SK-N-SH treated with all-trans-retinoic acid at 6 μM for 48 hours (cell line): ENCODE measurements at regions not wholly inside any gene's neighbourhood (a gene's known extent, or its start where the extent isn't known, plus 50 kb on each side); places are given as distances from the start of the nearest gene placed in this dataset.

Experiments
- ATAC-seq: fragments of 200-7000 bp; cut with Tn5 transposase; 3 replicates; pipeline ENCODE4 v1.9.1; 2020; ENCODE audit warnings: mild to moderate bottlenecking, moderate library complexity
- ARNTL ChIP-seq: fragments of 450-650 bp; formaldehyde crosslinking; IDR thresholded peaks from 2 replicates; pipeline ENCODE4 v1.5.0; 2020; ENCODE audit warnings: low read depth, mild to moderate bottlenecking, moderate library complexity, borderline replicate concordance
- BACH2 ChIP-seq: fragments of 250-450 bp; sonication (Bioruptor Pico); IDR thresholded peaks from 2 replicates; pipeline ENCODE4 v1.9.0; 2021; ENCODE audit warnings: mild to moderate bottlenecking, borderline replicate concordance
- CSDC2 ChIP-seq: fragments of 250-450 bp; sonication (Bioruptor Pico); IDR thresholded peaks from 2 replicates; pipeline ENCODE4 v1.5.0; 2020; ENCODE audit warnings: mild to moderate bottlenecking, moderate library complexity
- ESRRG ChIP-seq: fragments of 250-450 bp; sonication (Bioruptor Pico); IDR thresholded peaks from 2 replicates; pipeline ENCODE4 v1.6.1; 2021; ENCODE audit warnings: mild to moderate bottlenecking
- GLIS3 ChIP-seq: fragments of 250-450 bp; sonication (Bioruptor Pico); IDR thresholded peaks from 2 replicates; pipeline ENCODE4 v1.5.0; 2020; ENCODE audit warnings: mild to moderate bottlenecking, moderate library complexity
- ISL1 ChIP-seq: fragments of 250-450 bp; sonication (Bioruptor Pico); IDR thresholded peaks from 2 replicates; pipeline ENCODE4 v2.1.2; 2022; ENCODE audit warnings: mild to moderate bottlenecking, moderate library complexity
- OSR1 ChIP-seq: fragments of 250-450 bp; sonication (Bioruptor Pico); IDR thresholded peaks from 2 replicates; pipeline ENCODE4 v1.8.0; 2022; ENCODE audit warnings: moderate library complexity, mild to moderate bottlenecking, inconsistent platforms
- PPARA ChIP-seq: fragments of 250-450 bp; sonication (Bioruptor Pico); IDR thresholded peaks from 2 replicates; pipeline ENCODE4 v1.5.0; 2020; ENCODE audit warnings: mild to moderate bottlenecking, borderline replicate concordance
- RARB ChIP-seq: fragments of 250-450 bp; sonication (Bioruptor Pico); IDR thresholded peaks from 2 replicates; pipeline ENCODE4 v1.8.0; 2021; ENCODE audit warnings: mild to moderate bottlenecking, moderate library complexity
- SNAI2 ChIP-seq: fragments of 250-450 bp; sonication (Bioruptor Pico); IDR thresholded peaks from 2 replicates; pipeline ENCODE4 v1.5.0; 2020; ENCODE audit warnings: mild to moderate bottlenecking, moderate library complexity
- TCF4 ChIP-seq: fragments of 250-450 bp; sonication (Bioruptor Pico); IDR thresholded peaks from 2 replicates; pipeline ENCODE4 v1.8.0; 2021; ENCODE audit warnings: mild to moderate bottlenecking, moderate library complexity, borderline replicate concordance
- ZFP3 ChIP-seq: fragments of 250-450 bp; sonication (Bioruptor Pico); IDR thresholded peaks from 2 replicates; pipeline ENCODE4 v1.5.0; 2020; ENCODE audit warnings: mild to moderate bottlenecking, moderate library complexity
- ZFP30 ChIP-seq: fragments of 450-650 bp; formaldehyde crosslinking; IDR thresholded peaks from 2 replicates; pipeline ENCODE4 v1.5.0; 2022; ENCODE audit warnings: mild to moderate bottlenecking, moderate library complexity
- ZNF565 ChIP-seq: fragments of 450-650 bp; formaldehyde crosslinking; conservative IDR thresholded peaks from 2 replicates; pipeline ENCODE4 v1.5.0; 2020; ENCODE audit warnings: low read depth, mild to moderate bottlenecking, moderate library complexity
- ZNF70 ChIP-seq: fragments of 450-650 bp; formaldehyde crosslinking; IDR thresholded peaks from 2 replicates; pipeline ENCODE4 v1.5.0; 2020; ENCODE audit warnings: mild to moderate bottlenecking, moderate library complexity
- ZNF8 ChIP-seq: fragments of 450-650 bp; formaldehyde crosslinking; IDR thresholded peaks from 2 replicates; pipeline ENCODE4 v1.5.0; 2020; ENCODE audit warnings: mild to moderate bottlenecking, moderate library complexity
- TF ChIP-seq, protein P1 (sequence below): fragments of 250-450 bp; sonication (Bioruptor Pico); IDR thresholded peaks from 2 replicates; pipeline ENCODE4 v1.5.1; 2021; ENCODE audit warnings: mild to moderate bottlenecking, moderate library complexity
- TF ChIP-seq, protein P2 (sequence below): fragments of 250-450 bp; sonication (Bioruptor Pico); IDR thresholded peaks from 2 replicates; pipeline ENCODE4 v1.5.1; 2020; ENCODE audit warnings: low read depth, mild to moderate bottlenecking, moderate library complexity
- TF ChIP-seq, protein P3 (sequence below): fragments of 250-450 bp; sonication (Bioruptor Pico); IDR thresholded peaks from 2 replicates; pipeline ENCODE4 v1.8.0; 2020; ENCODE audit warnings: mild to moderate bottlenecking, moderate library complexity, borderline replicate concordance
- TF ChIP-seq, protein P4 (sequence below): fragments of 250-450 bp; sonication (Bioruptor Pico); IDR thresholded peaks from 2 replicates; pipeline ENCODE4 v1.5.0; 2020; ENCODE audit warnings: mild to moderate bottlenecking, moderate library complexity

DNA sequence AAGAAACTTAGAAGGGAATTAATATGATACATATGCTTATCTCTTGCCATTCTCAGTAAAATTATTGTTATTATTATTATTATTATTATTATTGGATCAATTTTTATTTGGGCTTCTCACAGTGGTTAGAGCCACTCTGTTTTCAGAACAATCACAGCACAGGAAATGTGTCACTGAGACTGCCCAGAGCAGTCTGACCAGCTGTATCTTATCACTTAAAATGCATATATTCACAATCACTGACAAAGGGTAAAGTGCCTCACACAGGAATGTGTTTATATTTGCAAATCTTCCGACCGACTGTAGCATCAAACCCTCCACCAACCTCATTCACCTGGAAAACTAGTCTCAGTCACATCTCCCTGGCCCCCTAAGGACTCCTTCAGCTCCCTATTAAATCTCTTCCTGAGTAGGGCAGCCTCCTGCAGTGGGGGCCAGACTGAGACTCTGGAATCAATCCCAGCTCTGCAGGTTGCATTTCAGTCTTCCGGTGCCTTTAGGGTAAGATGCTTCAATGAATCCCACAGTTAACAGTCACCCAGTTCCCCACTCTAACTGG lies 738.3 kb upstream of the SLITRK5 start:
- ATAC-seq, result no peak

DNA sequence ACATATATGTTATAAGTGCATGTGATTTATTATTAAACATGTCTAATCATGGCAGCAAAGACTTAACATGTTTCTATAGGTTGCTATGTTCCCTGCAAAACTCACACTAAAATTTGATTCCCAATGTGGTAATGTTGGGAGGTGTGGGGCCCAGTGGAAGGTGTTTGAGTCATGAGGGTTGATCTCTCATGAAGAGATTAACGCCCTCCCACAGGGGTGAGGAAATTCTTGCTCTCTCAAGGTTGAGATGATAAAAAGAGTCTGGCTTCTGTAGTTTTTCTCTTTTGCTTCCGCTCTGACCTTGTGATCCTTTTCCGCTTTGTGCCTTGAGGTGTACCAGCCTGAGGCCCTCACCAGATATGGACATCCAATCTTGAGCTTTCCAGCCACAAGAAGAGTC lies 737.5 kb upstream of the SLITRK5 start:
- no peak for TF ChIP-seq ARNTL
- no peak for TF ChIP-seq TCF4 (CRISPR knock-in tag)
- no peak for TF ChIP-seq GLIS3 (CRISPR knock-in tag)
- TF ChIP-seq ZNF70 (CRISPR knock-in tag), result no peak
- TF ChIP-seq ZFP30 (CRISPR knock-in tag), result no peak
- no peak for TF ChIP-seq CSDC2 (CRISPR knock-in tag)
- TF ChIP-seq ZNF8 (CRISPR knock-in tag), result no peak
- no peak for TF ChIP-seq SNAI2 (CRISPR knock-in tag)
- no peak for TF ChIP-seq ISL1
- no peak for TF ChIP-seq RARB (CRISPR knock-in tag)
- TF ChIP-seq, protein P1, sequence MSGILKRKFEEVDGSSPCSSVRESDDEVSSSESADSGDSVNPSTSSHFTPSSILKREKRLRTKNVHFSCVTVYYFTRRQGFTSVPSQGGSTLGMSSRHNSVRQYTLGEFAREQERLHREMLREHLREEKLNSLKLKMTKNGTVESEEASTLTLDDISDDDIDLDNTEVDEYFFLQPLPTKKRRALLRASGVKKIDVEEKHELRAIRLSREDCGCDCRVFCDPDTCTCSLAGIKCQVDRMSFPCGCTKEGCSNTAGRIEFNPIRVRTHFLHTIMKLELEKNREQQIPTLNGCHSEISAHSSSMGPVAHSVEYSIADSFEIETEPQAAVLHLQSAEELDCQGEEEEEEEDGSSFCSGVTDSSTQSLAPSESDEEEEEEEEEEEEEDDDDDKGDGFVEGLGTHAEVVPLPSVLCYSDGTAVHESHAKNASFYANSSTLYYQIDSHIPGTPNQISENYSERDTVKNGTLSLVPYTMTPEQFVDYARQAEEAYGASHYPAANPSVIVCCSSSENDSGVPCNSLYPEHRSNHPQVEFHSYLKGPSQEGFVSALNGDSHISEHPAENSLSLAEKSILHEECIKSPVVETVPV (CRISPR knock-in tag), result no peak
- TF ChIP-seq, protein P2, sequence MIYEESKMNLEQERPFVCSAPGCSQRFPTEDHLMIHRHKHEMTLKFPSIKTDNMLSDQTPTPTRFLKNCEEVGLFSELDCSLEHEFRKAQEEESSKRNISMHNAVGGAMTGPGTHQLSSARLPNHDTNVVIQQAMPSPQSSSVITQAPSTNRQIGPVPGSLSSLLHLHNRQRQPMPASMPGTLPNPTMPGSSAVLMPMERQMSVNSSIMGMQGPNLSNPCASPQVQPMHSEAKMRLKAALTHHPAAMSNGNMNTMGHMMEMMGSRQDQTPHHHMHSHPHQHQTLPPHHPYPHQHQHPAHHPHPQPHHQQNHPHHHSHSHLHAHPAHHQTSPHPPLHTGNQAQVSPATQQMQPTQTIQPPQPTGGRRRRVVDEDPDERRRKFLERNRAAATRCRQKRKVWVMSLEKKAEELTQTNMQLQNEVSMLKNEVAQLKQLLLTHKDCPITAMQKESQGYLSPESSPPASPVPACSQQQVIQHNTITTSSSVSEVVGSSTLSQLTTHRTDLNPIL (CRISPR knock-in tag), result no peak
- no peak for TF ChIP-seq ZFP3 (CRISPR knock-in tag)
- no peak for TF ChIP-seq BACH2 (CRISPR knock-in tag)
- TF ChIP-seq, protein P3, sequence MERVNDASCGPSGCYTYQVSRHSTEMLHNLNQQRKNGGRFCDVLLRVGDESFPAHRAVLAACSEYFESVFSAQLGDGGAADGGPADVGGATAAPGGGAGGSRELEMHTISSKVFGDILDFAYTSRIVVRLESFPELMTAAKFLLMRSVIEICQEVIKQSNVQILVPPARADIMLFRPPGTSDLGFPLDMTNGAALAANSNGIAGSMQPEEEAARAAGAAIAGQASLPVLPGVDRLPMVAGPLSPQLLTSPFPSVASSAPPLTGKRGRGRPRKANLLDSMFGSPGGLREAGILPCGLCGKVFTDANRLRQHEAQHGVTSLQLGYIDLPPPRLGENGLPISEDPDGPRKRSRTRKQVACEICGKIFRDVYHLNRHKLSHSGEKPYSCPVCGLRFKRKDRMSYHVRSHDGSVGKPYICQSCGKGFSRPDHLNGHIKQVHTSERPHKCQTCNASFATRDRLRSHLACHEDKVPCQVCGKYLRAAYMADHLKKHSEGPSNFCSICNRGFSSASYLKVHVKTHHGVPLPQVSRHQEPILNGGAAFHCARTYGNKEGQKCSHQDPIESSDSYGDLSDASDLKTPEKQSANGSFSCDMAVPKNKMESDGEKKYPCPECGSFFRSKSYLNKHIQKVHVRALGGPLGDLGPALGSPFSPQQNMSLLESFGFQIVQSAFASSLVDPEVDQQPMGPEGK (CRISPR knock-in tag), result no peak
- no peak for TF ChIP-seq ESRRG
- TF ChIP-seq PPARA (CRISPR knock-in tag), result no peak
- TF ChIP-seq, protein P4, sequence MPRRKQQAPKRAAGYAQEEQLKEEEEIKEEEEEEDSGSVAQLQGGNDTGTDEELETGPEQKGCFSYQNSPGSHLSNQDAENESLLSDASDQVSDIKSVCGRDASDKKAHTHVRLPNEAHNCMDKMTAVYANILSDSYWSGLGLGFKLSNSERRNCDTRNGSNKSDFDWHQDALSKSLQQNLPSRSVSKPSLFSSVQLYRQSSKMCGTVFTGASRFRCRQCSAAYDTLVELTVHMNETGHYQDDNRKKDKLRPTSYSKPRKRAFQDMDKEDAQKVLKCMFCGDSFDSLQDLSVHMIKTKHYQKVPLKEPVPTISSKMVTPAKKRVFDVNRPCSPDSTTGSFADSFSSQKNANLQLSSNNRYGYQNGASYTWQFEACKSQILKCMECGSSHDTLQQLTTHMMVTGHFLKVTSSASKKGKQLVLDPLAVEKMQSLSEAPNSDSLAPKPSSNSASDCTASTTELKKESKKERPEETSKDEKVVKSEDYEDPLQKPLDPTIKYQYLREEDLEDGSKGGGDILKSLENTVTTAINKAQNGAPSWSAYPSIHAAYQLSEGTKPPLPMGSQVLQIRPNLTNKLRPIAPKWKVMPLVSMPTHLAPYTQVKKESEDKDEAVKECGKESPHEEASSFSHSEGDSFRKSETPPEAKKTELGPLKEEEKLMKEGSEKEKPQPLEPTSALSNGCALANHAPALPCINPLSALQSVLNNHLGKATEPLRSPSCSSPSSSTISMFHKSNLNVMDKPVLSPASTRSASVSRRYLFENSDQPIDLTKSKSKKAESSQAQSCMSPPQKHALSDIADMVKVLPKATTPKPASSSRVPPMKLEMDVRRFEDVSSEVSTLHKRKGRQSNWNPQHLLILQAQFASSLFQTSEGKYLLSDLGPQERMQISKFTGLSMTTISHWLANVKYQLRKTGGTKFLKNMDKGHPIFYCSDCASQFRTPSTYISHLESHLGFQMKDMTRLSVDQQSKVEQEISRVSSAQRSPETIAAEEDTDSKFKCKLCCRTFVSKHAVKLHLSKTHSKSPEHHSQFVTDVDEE (CRISPR knock-in tag), result no peak
- TF ChIP-seq ZNF565, result no peak
- ATAC-seq, result no peak

More for the DNA sequence above, 738.3 kb upstream of the SLITRK5 start:
- no peak for TF ChIP-seq ZNF70 (CRISPR knock-in tag)
- TF ChIP-seq, protein P4 (CRISPR knock-in tag), result no peak
- TF ChIP-seq ISL1, result no peak
- TF ChIP-seq PPARA (CRISPR knock-in tag), result no peak
- TF ChIP-seq, protein P1 (CRISPR knock-in tag), result no peak
- TF ChIP-seq, protein P3 (CRISPR knock-in tag), result no peak
- TF ChIP-seq OSR1 (CRISPR knock-in tag), result no peak
- no peak for TF ChIP-seq ZFP30 (CRISPR knock-in tag)
- TF ChIP-seq ZNF565, result no peak
- TF ChIP-seq SNAI2 (CRISPR knock-in tag), result no peak
- TF ChIP-seq GLIS3 (CRISPR knock-in tag), result no peak
- no peak for TF ChIP-seq BACH2 (CRISPR knock-in tag)
- TF ChIP-seq RARB (CRISPR knock-in tag), result no peak
